KMS-11 (cell line): ENCODE measurements at regions not wholly inside any gene's neighbourhood (a gene's known extent, or its start where the extent isn't known, plus 50 kb on each side); places are given as distances from the start of the nearest gene placed in this dataset.

ENCODE experiments used
- H2AFZ ChIP-seq: fragments of 200-600 bp; sonication (generic); 2 replicates; pipeline ENCODE4 v1.6.1; 2016; ENCODE audit warnings: antibody characterized with exemption, mixed run types, low read depth
- H3K27ac ChIP-seq: fragments of 200-600 bp; sonication (generic); 2 replicates; pipeline ENCODE4 v1.6.1; 2016; ENCODE audit warnings: mild to moderate bottlenecking, mixed run types
- H3K27me3 ChIP-seq: fragments of 200-600 bp; sonication (generic); 2 replicates; pipeline ENCODE4 v1.6.1; 2017; ENCODE audit warnings: mild to moderate bottlenecking, low read depth, mixed run types, moderate library complexity; ENCODE audit not compliant: insufficient read depth
- H3K36me3 ChIP-seq: fragments of 200-600 bp; sonication (generic); 2 replicates; pipeline ENCODE4 v1.6.1; 2017; ENCODE audit warnings: mild to moderate bottlenecking, mixed run types; ENCODE audit not compliant: insufficient read depth
- H3K4me1 ChIP-seq: fragments of 200-600 bp; sonication (generic); 2 replicates; pipeline ENCODE4 v1.6.1; 2016; ENCODE audit warnings: mild to moderate bottlenecking, low read depth, mixed run types; ENCODE audit not compliant: poor library complexity, severe bottlenecking
- H3K4me2 ChIP-seq: fragments of 200-600 bp; sonication (generic); 2 replicates; pipeline ENCODE4 v1.7.0; 2016; ENCODE audit warnings: mild to moderate bottlenecking, mixed run types
- H3K4me3 ChIP-seq: fragments of 200-600 bp; sonication (generic); IDR thresholded peaks from 2 replicates; pipeline ENCODE4 v1.6.1; 2017; ENCODE audit warnings: low read depth, low read length, mixed read lengths; ENCODE audit not compliant: insufficient read depth
- H3K79me2 ChIP-seq: fragments of 200-600 bp; sonication (generic); 2 replicates; pipeline ENCODE4 v1.6.1; 2016; ENCODE audit warnings: low read depth, mixed run types; ENCODE audit not compliant: insufficient read depth
- H3K9ac ChIP-seq: fragments of 200-600 bp; sonication (generic); 2 replicates; pipeline ENCODE4 v1.6.1; 2016; ENCODE audit warnings: mild to moderate bottlenecking, mixed run types
- H4K20me1 ChIP-seq: fragments of 200-600 bp; sonication (generic); 2 replicates; pipeline ENCODE4 v1.6.1; 2016; ENCODE audit warnings: mild to moderate bottlenecking, mixed run types; ENCODE audit not compliant: insufficient read depth
- TF ChIP-seq, protein P1 (sequence below): fragments of 200-600 bp; sonication (generic); conservative IDR thresholded peaks from 2 replicates; pipeline ENCODE4 v1.6.1; 2017; ENCODE audit warnings: low read depth, mild to moderate bottlenecking, antibody characterized with exemption, low read length, moderate library complexity, mixed read lengths

DNA sequence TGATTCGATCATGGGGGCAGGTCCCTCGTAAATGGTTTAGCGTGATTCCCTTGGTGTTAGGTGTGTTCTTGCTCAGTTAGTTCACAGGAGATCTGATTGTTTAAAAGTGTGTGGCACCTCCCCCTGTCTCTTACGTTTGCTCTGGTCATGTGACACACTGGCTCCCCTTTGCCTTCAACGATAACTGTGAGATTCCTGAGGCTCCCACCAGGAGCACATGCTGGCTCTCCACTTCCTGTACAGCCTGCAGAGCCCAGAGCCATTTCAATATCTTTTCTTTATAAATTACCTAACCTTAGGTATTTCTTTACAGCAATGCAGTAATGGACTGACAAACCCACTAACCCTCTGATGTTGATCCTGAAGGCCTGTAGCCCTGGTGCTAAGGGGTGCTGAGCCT, 141.9 kb downstream of the FCRL5 start:
- Histone ChIP-seq H3K4me1 (no peaks in the 10 kb centered on the region), H3K79me2 (no peaks in the 10 kb centered on the region), H3K36me3 (no peaks in the 10 kb centered on the region), H3K27ac (no peak overlapping the region), H3K4me3 (no peak overlapping the region), H3K4me2 (no peak overlapping the region), H3K9ac (no peak overlapping the region), H4K20me1 (no peaks in the 10 kb centered on the region), H3K27me3 (no peaks in the 10 kb centered on the region), H2AFZ (no peak overlapping the region)
- TF ChIP-seq, protein P1, sequence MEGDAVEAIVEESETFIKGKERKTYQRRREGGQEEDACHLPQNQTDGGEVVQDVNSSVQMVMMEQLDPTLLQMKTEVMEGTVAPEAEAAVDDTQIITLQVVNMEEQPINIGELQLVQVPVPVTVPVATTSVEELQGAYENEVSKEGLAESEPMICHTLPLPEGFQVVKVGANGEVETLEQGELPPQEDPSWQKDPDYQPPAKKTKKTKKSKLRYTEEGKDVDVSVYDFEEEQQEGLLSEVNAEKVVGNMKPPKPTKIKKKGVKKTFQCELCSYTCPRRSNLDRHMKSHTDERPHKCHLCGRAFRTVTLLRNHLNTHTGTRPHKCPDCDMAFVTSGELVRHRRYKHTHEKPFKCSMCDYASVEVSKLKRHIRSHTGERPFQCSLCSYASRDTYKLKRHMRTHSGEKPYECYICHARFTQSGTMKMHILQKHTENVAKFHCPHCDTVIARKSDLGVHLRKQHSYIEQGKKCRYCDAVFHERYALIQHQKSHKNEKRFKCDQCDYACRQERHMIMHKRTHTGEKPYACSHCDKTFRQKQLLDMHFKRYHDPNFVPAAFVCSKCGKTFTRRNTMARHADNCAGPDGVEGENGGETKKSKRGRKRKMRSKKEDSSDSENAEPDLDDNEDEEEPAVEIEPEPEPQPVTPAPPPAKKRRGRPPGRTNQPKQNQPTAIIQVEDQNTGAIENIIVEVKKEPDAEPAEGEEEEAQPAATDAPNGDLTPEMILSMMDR = no peak

DNA sequence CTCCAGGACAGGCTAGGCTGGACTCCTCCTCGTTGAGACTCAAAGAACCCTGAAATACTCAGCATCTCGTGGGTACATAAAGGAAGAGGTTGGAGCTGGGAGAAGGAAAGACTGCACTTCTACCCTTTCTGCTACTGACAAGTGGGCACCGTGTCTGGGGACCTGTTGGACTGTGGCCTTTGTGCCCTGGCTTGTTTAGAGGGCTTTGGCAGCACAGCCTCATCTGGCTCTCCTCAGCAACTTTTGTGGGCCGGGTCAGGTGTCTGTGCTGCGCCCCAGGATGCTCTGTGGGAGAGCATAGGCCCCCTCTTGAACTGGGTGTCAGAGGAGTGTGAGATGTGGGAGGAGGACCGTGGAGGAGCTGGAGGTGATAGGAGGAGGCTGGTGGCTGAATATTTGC, 142.4 kb downstream of the FCRL5 start:
- Histone ChIP-seq H3K4me2 (no peak overlapping the region), H3K27me3 (no peaks in the 10 kb centered on the region), H3K4me3 (no peak overlapping the region), H2AFZ (no peak overlapping the region), H4K20me1 (no peaks in the 10 kb centered on the region), H3K27ac (no peak overlapping the region), H3K36me3 (no peaks in the 10 kb centered on the region), H3K79me2 (no peaks in the 10 kb centered on the region), H3K9ac (no peak overlapping the region), H3K4me1 (no peaks in the 10 kb centered on the region)
- TF ChIP-seq, protein P1 = no peak

DNA sequence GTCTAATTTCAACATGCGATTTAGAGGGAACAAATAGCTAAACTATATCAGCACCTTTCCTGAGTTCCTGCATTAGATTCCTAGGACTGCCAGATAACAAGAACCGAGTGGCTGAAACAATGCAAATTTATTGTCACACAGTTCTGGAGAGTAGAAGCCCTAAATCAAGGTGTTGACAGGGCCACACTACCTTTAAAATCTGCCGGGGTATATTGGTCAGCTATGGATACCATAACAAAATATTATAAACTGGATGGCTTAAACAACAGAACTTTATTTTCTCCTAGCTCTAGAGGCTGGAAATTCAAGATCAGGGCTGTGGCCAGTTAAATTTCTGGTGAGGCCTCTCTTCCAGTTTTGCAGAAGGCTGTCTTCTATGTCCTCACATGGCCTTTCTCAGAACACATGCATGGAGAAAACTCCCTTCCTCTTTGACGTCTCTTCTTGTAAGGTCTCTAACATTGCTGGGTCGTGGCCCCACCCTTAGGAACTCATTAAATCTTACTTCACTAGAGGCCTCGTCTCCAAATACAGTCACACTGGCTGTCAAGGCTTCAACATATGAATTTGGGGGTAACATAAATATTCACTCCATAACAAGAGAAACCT, 144.3 kb downstream of the FCRL5 start:
- Histone ChIP-seq H4K20me1 (no peaks in the 10 kb centered on the region), H3K79me2 (no peaks in the 10 kb centered on the region), H3K4me1 (no peaks in the 10 kb centered on the region), H2AFZ (no peak overlapping the region), H3K4me3 (no peak overlapping the region), H3K27ac (no peak overlapping the region), H3K9ac (no peak overlapping the region), H3K36me3 (no peaks in the 10 kb centered on the region), H3K27me3 (no peaks in the 10 kb centered on the region), H3K4me2 (no peak overlapping the region)
- TF ChIP-seq, protein P1 = no peak

DNA sequence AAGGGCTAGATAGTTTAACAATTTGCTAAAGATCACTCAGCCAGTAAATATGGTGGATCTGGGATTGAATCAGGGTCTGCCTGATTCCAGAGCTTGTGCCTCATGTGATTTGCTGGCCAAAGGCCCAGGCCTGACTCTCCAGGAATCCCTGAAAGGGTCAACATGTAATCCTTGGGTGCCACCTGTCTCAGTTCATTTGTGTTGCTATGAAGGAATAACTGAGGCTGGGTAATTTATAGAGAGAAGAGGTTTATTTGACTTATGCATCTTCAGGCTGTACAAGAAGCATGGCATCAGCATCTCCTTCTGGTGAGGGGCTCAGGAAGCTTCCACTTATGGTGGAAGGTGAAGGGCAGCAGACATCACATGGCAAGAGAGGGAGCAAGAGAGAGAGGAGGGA, 144.9 kb downstream of the FCRL5 start:
- Histone ChIP-seq H3K27me3 (no peaks in the 10 kb centered on the region), H3K4me1 (no peaks in the 10 kb centered on the region), H4K20me1 (no peaks in the 10 kb centered on the region), H3K9ac (no peak overlapping the region), H2AFZ (no peak overlapping the region), H3K36me3 (no peaks in the 10 kb centered on the region), H3K4me2 (no peak overlapping the region), H3K79me2 (no peaks in the 10 kb centered on the region), H3K27ac (no peak overlapping the region), H3K4me3 (no peak overlapping the region)
- TF ChIP-seq, protein P1 = no peak
